ENCODE measurements at regions not wholly inside any gene's neighbourhood (a gene's known extent, or its start where the extent isn't known, plus 50 kb on each side); places are given as distances from the start of the nearest gene placed in this dataset.

GRCh38 chr6:150664091-150664490 lies 64.4 kb downstream of the PLEKHG1 start:
- no peak for TF ChIP-seq EZH2phosphoT487 (IDR thresholded peaks at IDR 0.05; ENCODE audit: low read depth)
- no peak for TF ChIP-seq CTCF (IDR thresholded peaks at IDR 0.05; ENCODE audit: low read depth, low read length)
- H3K4me1 ChIP-seq (ENCODE audit: low read length): no peaks in the 10 kb centered on the region
- H3K79me2 ChIP-seq (ENCODE audit: low read length): peaks cover 71% of the 10 kb centered on the region
- H3K27ac ChIP-seq (ENCODE audit: low read length): no peak overlapping the region
- H3K36me3 ChIP-seq (replicated peaks; ENCODE audit: low read depth, low read length): peaks cover 38% of the 10 kb centered on the region
- H3K4me3 ChIP-seq (ENCODE audit: low read length): no peak overlapping the region
- no peaks in the 10 kb centered on the region for H3K27me3 ChIP-seq (ENCODE audit: low read depth, low read length)
- no peaks in the 10 kb centered on the region for H3K9me3 ChIP-seq (ENCODE audit: insufficient read depth, low read length)
- H3K4me2 ChIP-seq (ENCODE audit: low read length): no peak overlapping the region
- no peak overlapping the region for H2AFZ ChIP-seq (ENCODE audit: low read depth, low read length)
- no peak overlapping the region for H3K9ac ChIP-seq (ENCODE audit: low read length)
- H4K20me1 ChIP-seq (ENCODE audit: insufficient read depth, low read length): peaks cover 43% of the 10 kb centered on the region

- Histone ChIP-seq H2AFZ (ENCODE audit: low read depth, low read length) (no peak overlapping the region), H3K9me3 (ENCODE audit: insufficient read depth, low read length) (no peaks in the 10 kb centered on the region), H3K4me1 (ENCODE audit: low read length) (no peaks in the 10 kb centered on the region), H3K4me2 (ENCODE audit: low read length) (no peak overlapping the region), H3K9ac (ENCODE audit: low read length) (no peak overlapping the region), H4K20me1 (ENCODE audit: insufficient read depth, low read length) (peaks cover 41% of the 10 kb centered on the region), H3K36me3 (replicated peaks; ENCODE audit: low read depth, low read length) (peaks cover 27% of the 10 kb centered on the region), H3K27ac (ENCODE audit: low read length) (no peak overlapping the region), H3K4me3 (ENCODE audit: low read length) (no peak overlapping the region), H3K27me3 (ENCODE audit: low read depth, low read length) (no peaks in the 10 kb centered on the region), H3K79me2 (ENCODE audit: low read length) (peaks cover 61% of the 10 kb centered on the region)
- TF ChIP-seq CTCF (IDR thresholded peaks at IDR 0.05; ENCODE audit: low read depth, low read length): no peak
- TF ChIP-seq EZH2phosphoT487 (IDR thresholded peaks at IDR 0.05; ENCODE audit: low read depth): no peak
Measured at GRCh38 chr6:150666071-150666470, 66.4 kb downstream of the PLEKHG1 start.

GRCh38 chr6:150667359-150667758 lies 67.7 kb downstream of the PLEKHG1 start:
- peaks cover 63% of the 10 kb centered on the region for H3K79me2 ChIP-seq (ENCODE audit: low read length)

GRCh38 chr6:150667977-150668716 lies 68.5 kb downstream of the PLEKHG1 start:
- H3K4me2 ChIP-seq (ENCODE audit: low read length): no peak overlapping the region
- H3K27me3 ChIP-seq (ENCODE audit: low read depth, low read length): no peaks in the 10 kb centered on the region
- peaks cover 17% of the 10 kb centered on the region for H3K36me3 ChIP-seq (replicated peaks; ENCODE audit: low read depth, low read length)
- no peaks in the 10 kb centered on the region for H3K4me1 ChIP-seq (ENCODE audit: low read length)
- H2AFZ ChIP-seq (ENCODE audit: low read depth, low read length): no peak overlapping the region
- no peaks in the 10 kb centered on the region for H3K9me3 ChIP-seq (ENCODE audit: insufficient read depth, low read length)
- peaks cover 61% of the 10 kb centered on the region for H3K79me2 ChIP-seq (ENCODE audit: low read length)
- H3K4me3 ChIP-seq (ENCODE audit: low read length): no peak overlapping the region
- no peak for TF ChIP-seq CTCF (IDR thresholded peaks at IDR 0.05; ENCODE audit: low read depth, low read length)
- TF ChIP-seq EZH2phosphoT487 (IDR thresholded peaks at IDR 0.05; ENCODE audit: low read depth): no peak
- no peak overlapping the region for H3K27ac ChIP-seq (ENCODE audit: low read length)
- no peak overlapping the region for H3K9ac ChIP-seq (ENCODE audit: low read length)
- H4K20me1 ChIP-seq (ENCODE audit: insufficient read depth, low read length): peaks cover 44% of the 10 kb centered on the region

More at GRCh38 chr6:150667359-150667758, 67.7 kb downstream of the PLEKHG1 start:
- Histone ChIP-seq H3K27ac (ENCODE audit: low read length) (no peak overlapping the region), H3K4me2 (ENCODE audit: low read length) (no peak overlapping the region), H4K20me1 (ENCODE audit: insufficient read depth, low read length) (peaks cover 44% of the 10 kb centered on the region), H3K36me3 (replicated peaks; ENCODE audit: low read depth, low read length) (peaks cover 23% of the 10 kb centered on the region), H3K4me1 (ENCODE audit: low read length) (no peaks in the 10 kb centered on the region), H3K9ac (ENCODE audit: low read length) (no peak overlapping the region), H3K9me3 (ENCODE audit: insufficient read depth, low read length) (no peaks in the 10 kb centered on the region), H2AFZ (ENCODE audit: low read depth, low read length) (no peak overlapping the region), H3K4me3 (ENCODE audit: low read length) (no peak overlapping the region), H3K27me3 (ENCODE audit: low read depth, low read length) (no peaks in the 10 kb centered on the region)
- TF ChIP-seq CTCF (IDR thresholded peaks at IDR 0.05; ENCODE audit: low read depth, low read length) (no peak), EZH2phosphoT487 (IDR thresholded peaks at IDR 0.05; ENCODE audit: low read depth) (no peak)
